Neutrophil (primary cell): ENCODE measurements at regions not wholly inside any gene's neighbourhood (a gene's known extent, or its start where the extent isn't known, plus 50 kb on each side); places are given as distances from the start of the nearest gene placed in this dataset.

Experiments
- H3K27ac ChIP-seq: fragments of 200-600 bp; sonication (generic); 2 replicates; pipeline ENCODE4 v1.5.1; 2016; ENCODE audit warnings: mild to moderate bottlenecking, moderate library complexity
- H3K27me3 ChIP-seq: fragments of 200-600 bp; sonication (generic); 2 replicates; pipeline ENCODE4 v1.6.0; 2016; ENCODE audit warnings: mild to moderate bottlenecking
- H3K36me3 ChIP-seq: fragments of 200-600 bp; sonication (generic); 2 replicates; pipeline ENCODE4 v1.5.1; 2017
- H3K4me1 ChIP-seq, 2 experiments: fragments of 200-600 bp in 1 of 2; sonication (generic) in 1 of 2; 1 replicate in 1 of 2; 2 replicates in 1 of 2; pipeline versions ENCODE4 v1.5.1 to v1.6.1; 2013 to 2016; ENCODE audit warnings: low read depth in 1 of 2, low read length in 1 of 2, mild to moderate bottlenecking in 1 of 2, moderate library complexity in 1 of 2; ENCODE audit not compliant: control insufficient read depth in 1 of 2, insufficient read depth in 1 of 2
- H3K4me3 ChIP-seq, 2 experiments: fragments of 200-600 bp in 1 of 2; sonication (generic) in 1 of 2; 1 replicate in 1 of 2; 2 replicates in 1 of 2; pipeline ENCODE4 v1.5.1; 2013 to 2016; ENCODE audit warnings: low read depth in 1 of 2, low read length in 1 of 2, mild to moderate bottlenecking in 1 of 2, moderate library complexity in 1 of 2
- H3K9me3 ChIP-seq: fragments of 200-600 bp; sonication (generic); 2 replicates; pipeline ENCODE4 v1.5.1; 2016
- TF ChIP-seq, protein P1 (sequence below): fragments of 200-600 bp; sonication (generic); IDR thresholded peaks from 2 replicates; pipeline ENCODE4 v1.5.1; 2016; ENCODE audit warnings: antibody characterized with exemption

GRCh38 chr5:125219710-125220109, 473.3 kb upstream of the ZNF608 start:
- Histone ChIP-seq H3K27me3 (no peaks in the 10 kb centered on the region), H3K4me3 (no peak overlapping the region), H3K27ac (no peak overlapping the region), H3K36me3 (no peaks in the 10 kb centered on the region), H3K9me3 (no peaks in the 10 kb centered on the region), H3K4me1 (no peaks in the 10 kb centered on the region)
- TF ChIP-seq, protein P1, sequence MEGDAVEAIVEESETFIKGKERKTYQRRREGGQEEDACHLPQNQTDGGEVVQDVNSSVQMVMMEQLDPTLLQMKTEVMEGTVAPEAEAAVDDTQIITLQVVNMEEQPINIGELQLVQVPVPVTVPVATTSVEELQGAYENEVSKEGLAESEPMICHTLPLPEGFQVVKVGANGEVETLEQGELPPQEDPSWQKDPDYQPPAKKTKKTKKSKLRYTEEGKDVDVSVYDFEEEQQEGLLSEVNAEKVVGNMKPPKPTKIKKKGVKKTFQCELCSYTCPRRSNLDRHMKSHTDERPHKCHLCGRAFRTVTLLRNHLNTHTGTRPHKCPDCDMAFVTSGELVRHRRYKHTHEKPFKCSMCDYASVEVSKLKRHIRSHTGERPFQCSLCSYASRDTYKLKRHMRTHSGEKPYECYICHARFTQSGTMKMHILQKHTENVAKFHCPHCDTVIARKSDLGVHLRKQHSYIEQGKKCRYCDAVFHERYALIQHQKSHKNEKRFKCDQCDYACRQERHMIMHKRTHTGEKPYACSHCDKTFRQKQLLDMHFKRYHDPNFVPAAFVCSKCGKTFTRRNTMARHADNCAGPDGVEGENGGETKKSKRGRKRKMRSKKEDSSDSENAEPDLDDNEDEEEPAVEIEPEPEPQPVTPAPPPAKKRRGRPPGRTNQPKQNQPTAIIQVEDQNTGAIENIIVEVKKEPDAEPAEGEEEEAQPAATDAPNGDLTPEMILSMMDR, result no peak

DNA sequence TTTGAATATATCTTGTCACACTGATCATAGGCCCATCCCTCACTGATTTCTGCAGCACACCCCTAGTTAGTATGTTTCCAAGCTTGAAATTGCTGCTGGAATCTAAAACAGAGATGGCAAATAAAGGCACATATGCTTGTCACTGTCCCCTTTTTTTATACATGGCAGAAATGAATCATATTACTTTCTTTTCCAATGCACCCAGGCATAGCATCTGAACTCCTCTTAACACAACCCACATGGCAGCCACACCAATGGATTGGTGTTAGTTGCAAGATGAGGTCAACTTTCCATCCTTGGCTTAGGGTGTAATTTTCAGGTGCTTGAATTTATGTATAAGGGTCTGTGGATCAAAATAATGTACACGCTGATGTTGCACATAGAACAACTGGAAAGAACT, 473.8 kb upstream of the ZNF608 start:
- H3K4me1 ChIP-seq, result no peaks in the 10 kb centered on the region
- H3K27me3 ChIP-seq, result no peaks in the 10 kb centered on the region
- H3K4me3 ChIP-seq, result no peak overlapping the region
- TF ChIP-seq, protein P1, result no peak
- no peaks in the 10 kb centered on the region for H3K9me3 ChIP-seq
- no peaks in the 10 kb centered on the region for H3K36me3 ChIP-seq
- H3K27ac ChIP-seq, result no peak overlapping the region

- no peaks in the 10 kb centered on the region for H3K36me3 ChIP-seq
Observed at GRCh38 chr5:125222597-125223240, 476.3 kb upstream of the ZNF608 start.

DNA sequence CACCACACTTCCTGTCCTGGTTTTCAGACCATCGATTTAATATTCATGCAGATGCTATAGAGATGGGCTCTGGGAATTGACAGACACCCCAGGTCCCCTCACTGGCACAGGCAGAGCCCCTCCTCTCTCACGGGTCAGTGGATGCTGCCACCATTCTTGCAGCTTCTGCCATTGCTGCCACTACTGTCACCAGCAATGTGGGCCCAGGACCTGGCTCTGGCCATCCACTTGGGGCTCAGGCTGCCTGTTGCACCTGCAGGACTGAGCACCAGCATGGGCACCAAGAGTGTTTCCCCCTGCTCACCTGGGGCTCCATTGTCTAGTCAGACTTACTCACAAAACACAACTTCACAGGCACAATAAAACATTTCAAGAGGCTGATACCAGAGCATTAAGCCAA, 479.0 kb upstream of the ZNF608 start:
- Histone ChIP-seq H3K36me3 (no peaks in the 10 kb centered on the region), H3K27ac (no peak overlapping the region), H3K4me3 (no peak overlapping the region), H3K9me3 (no peaks in the 10 kb centered on the region), H3K4me1 (no peaks in the 10 kb centered on the region), H3K27me3 (no peaks in the 10 kb centered on the region)
- TF ChIP-seq, protein P1, result no peak

More at GRCh38 chr5:125222597-125223240, 476.3 kb upstream of the ZNF608 start:
- no peaks in the 10 kb centered on the region for H3K9me3 ChIP-seq
- no peak overlapping the region for H3K4me3 ChIP-seq
- TF ChIP-seq, protein P1, result no peak
- H3K27ac ChIP-seq, result no peak overlapping the region
- no peaks in the 10 kb centered on the region for H3K27me3 ChIP-seq
- no peaks in the 10 kb centered on the region for H3K4me1 ChIP-seq

DNA sequence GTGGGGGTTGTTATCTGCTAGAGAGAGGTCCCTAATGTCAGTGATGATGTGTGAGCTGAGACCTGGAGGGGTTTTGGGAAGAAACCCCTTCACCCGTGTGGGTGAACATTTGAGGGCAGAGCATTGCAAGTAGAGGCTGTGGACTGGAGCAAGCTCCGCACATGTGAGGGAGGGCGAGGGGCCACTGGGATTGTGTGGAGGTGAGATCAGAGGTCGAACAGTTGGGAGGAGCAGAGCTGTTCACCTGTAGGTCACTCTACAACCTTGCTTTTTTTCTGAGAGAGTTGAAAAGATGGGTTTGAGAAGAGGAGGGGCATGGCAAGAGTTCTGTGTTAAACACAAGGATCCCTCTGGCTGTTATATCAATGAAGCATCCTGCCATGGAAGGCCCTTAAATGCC, 480.4 kb upstream of the ZNF608 start:
- no peaks in the 10 kb centered on the region for H3K4me1 ChIP-seq
- no peak overlapping the region for H3K27ac ChIP-seq
- TF ChIP-seq, protein P1, result no peak
- H3K27me3 ChIP-seq, result no peaks in the 10 kb centered on the region
- no peak overlapping the region for H3K4me3 ChIP-seq
- H3K9me3 ChIP-seq, result no peaks in the 10 kb centered on the region
- H3K36me3 ChIP-seq, result no peaks in the 10 kb centered on the region
